ENCODE measurements at regions not wholly inside any gene's neighbourhood (a gene's known extent, or its start where the extent isn't known, plus 50 kb on each side); places are given as distances from the start of the nearest gene placed in this dataset.
"Not testable (repeated sequence)": the region's sequence is repeated elsewhere in the genome, so short reads cannot be mapped to it uniquely, and the experiment has no call there.

- H3K27ac Mint-ChIP-seq: no peak overlapping the region
- no peaks in the 10 kb centered on the region for H3K27me3 Mint-ChIP-seq
- H3K4me3 Mint-ChIP-seq: no peak overlapping the region
Observed at GRCh38 chr20:56769921-56770600, 141.0 kb downstream of the TFAP2C start.

GRCh38 chr20:56773749-56774148, 144.6 kb downstream of the TFAP2C start:
- Mint-ChIP-seq H3K9me3 (no peaks in the 10 kb centered on the region), H3K27me3 (no peaks in the 10 kb centered on the region), H3K27ac (no peak overlapping the region)

More at GRCh38 chr20:56769921-56770600, 141.0 kb downstream of the TFAP2C start:
- no peaks in the 10 kb centered on the region for H3K36me3 Mint-ChIP-seq (ENCODE audit: low read depth)
- DNase-seq (no peak), ATAC-seq (no peak)
- H3K9me3 Mint-ChIP-seq: no peaks in the 10 kb centered on the region
- no peaks in the 10 kb centered on the region for H3K4me1 Mint-ChIP-seq

GRCh38 chr20:56774873-56775272, 145.8 kb downstream of the TFAP2C start:
- ATAC-seq (no peak), DNase-seq (no peak)
- no peaks in the 10 kb centered on the region for H3K27me3 Mint-ChIP-seq
- H3K9me3 Mint-ChIP-seq: no peaks in the 10 kb centered on the region
- H3K36me3 Mint-ChIP-seq (ENCODE audit: low read depth): no peaks in the 10 kb centered on the region
- H3K27ac Mint-ChIP-seq: no peak overlapping the region
- no peaks in the 10 kb centered on the region for H3K4me1 Mint-ChIP-seq
- H3K4me3 Mint-ChIP-seq: no peak overlapping the region

More at GRCh38 chr20:56773749-56774148, 144.6 kb downstream of the TFAP2C start:
- H3K4me1 Mint-ChIP-seq: no peaks in the 10 kb centered on the region
- no peak overlapping the region for H3K4me3 Mint-ChIP-seq
- H3K36me3 Mint-ChIP-seq (ENCODE audit: low read depth): no peaks in the 10 kb centered on the region
- no peak for DNase-seq
- ATAC-seq: no peak

- DNase-seq: no peak
- no peak overlapping the region for H3K4me3 Mint-ChIP-seq
Observed at GRCh38 chr20:56776345-56776744, 147.2 kb downstream of the TFAP2C start.

GRCh38 chr20:56778765-56779195, 149.7 kb downstream of the TFAP2C start:
- H3K9me3 Mint-ChIP-seq: no peaks in the 10 kb centered on the region
- no peak overlapping the region for H3K4me3 Mint-ChIP-seq
- ATAC-seq: no peak
- no peaks in the 10 kb centered on the region for H3K36me3 Mint-ChIP-seq (ENCODE audit: low read depth)
- H3K27ac Mint-ChIP-seq: no peak overlapping the region
- H3K27me3 Mint-ChIP-seq: peaks cover 9% of the 10 kb centered on the region
- H3K4me1 Mint-ChIP-seq: no peaks in the 10 kb centered on the region
- DNase-seq: no peak

More at GRCh38 chr20:56776345-56776744, 147.2 kb downstream of the TFAP2C start:
- H3K9me3 Mint-ChIP-seq: no peaks in the 10 kb centered on the region
- no peaks in the 10 kb centered on the region for H3K36me3 Mint-ChIP-seq (ENCODE audit: low read depth)
- H3K4me1 Mint-ChIP-seq: no peaks in the 10 kb centered on the region
- no peak overlapping the region for H3K27ac Mint-ChIP-seq
- no peak for ATAC-seq
- H3K27me3 Mint-ChIP-seq: peaks cover 4% of the 10 kb centered on the region

- H3K36me3 Mint-ChIP-seq (ENCODE audit: low read depth): no peaks in the 10 kb centered on the region
- H3K9me3 Mint-ChIP-seq: no peaks in the 10 kb centered on the region
- H3K27me3 Mint-ChIP-seq: peaks cover 9% of the 10 kb centered on the region
- no peak overlapping the region for H3K4me3 Mint-ChIP-seq
- no peaks in the 10 kb centered on the region for H3K4me1 Mint-ChIP-seq
- no peak overlapping the region for H3K27ac Mint-ChIP-seq
- ATAC-seq: no peak
- no peak for DNase-seq
Observed at GRCh38 chr20:56779452-56780143, 150.5 kb downstream of the TFAP2C start.

GRCh38 chr20:56780266-56780665, 151.2 kb downstream of the TFAP2C start:
- Mint-ChIP-seq H3K9me3 (no peaks in the 10 kb centered on the region), H3K4me3 (no peak overlapping the region), H3K27me3 (peaks cover 11% of the 10 kb centered on the region), H3K4me1 (no peaks in the 10 kb centered on the region), H3K36me3 (ENCODE audit: low read depth) (no peaks in the 10 kb centered on the region), H3K27ac (no peak overlapping the region)
- DNase-seq (no peak), ATAC-seq (no peak)

- H3K36me3 Mint-ChIP-seq (ENCODE audit: low read depth): no peaks in the 10 kb centered on the region
- no peak overlapping the region for H3K27ac Mint-ChIP-seq
- DNase-seq: no peak
- H3K4me1 Mint-ChIP-seq: no peaks in the 10 kb centered on the region
- no peak overlapping the region for H3K4me3 Mint-ChIP-seq
- peaks cover 11% of the 10 kb centered on the region for H3K27me3 Mint-ChIP-seq
- H3K9me3 Mint-ChIP-seq: no peaks in the 10 kb centered on the region
- no peak for ATAC-seq
Observed at GRCh38 chr20:56781108-56781739, 152.1 kb downstream of the TFAP2C start.

GRCh38 chr20:56781987-56782560, 153.0 kb downstream of the TFAP2C start:
- ATAC-seq; H3K9me3 Mint-ChIP-seq; H3K4me1 Mint-ChIP-seq; DNase-seq; H3K36me3 Mint-ChIP-seq (ENCODE audit: low read depth); H3K4me3 Mint-ChIP-seq; H3K27ac Mint-ChIP-seq: not testable (repeated sequence)
- H3K27me3 Mint-ChIP-seq: peaks cover 11% of the 10 kb centered on the region

GRCh38 chr20:56782814-56783213, 153.7 kb downstream of the TFAP2C start:
- DNase-seq: not testable (repeated sequence)

GRCh38 chr20:56783826-56784225, 154.7 kb downstream of the TFAP2C start:
- no peaks in the 10 kb centered on the region for H3K36me3 Mint-ChIP-seq (ENCODE audit: low read depth)
- no peak for DNase-seq

More at GRCh38 chr20:56782814-56783213, 153.7 kb downstream of the TFAP2C start:
- H3K4me3 Mint-ChIP-seq; ATAC-seq; H3K27ac Mint-ChIP-seq; H3K4me1 Mint-ChIP-seq; H3K9me3 Mint-ChIP-seq; H3K36me3 Mint-ChIP-seq (ENCODE audit: low read depth): not testable (repeated sequence)
- peaks cover 11% of the 10 kb centered on the region for H3K27me3 Mint-ChIP-seq

GRCh38 chr20:56786503-56786902, 157.4 kb downstream of the TFAP2C start:
- H3K27ac Mint-ChIP-seq: no peak overlapping the region
- H3K4me3 Mint-ChIP-seq: no peak overlapping the region
- ATAC-seq (no peak), DNase-seq (no peak)
- H3K4me1 Mint-ChIP-seq: no peaks in the 10 kb centered on the region
- H3K9me3 Mint-ChIP-seq: no peaks in the 10 kb centered on the region
- peaks cover 6% of the 10 kb centered on the region for H3K27me3 Mint-ChIP-seq
- no peaks in the 10 kb centered on the region for H3K36me3 Mint-ChIP-seq (ENCODE audit: low read depth)

More at GRCh38 chr20:56783826-56784225, 154.7 kb downstream of the TFAP2C start:
- no peak overlapping the region for H3K4me3 Mint-ChIP-seq
- no peak overlapping the region for H3K27ac Mint-ChIP-seq
- H3K27me3 Mint-ChIP-seq: peaks cover 11% of the 10 kb centered on the region
- no peak for ATAC-seq
- no peaks in the 10 kb centered on the region for H3K9me3 Mint-ChIP-seq
- H3K4me1 Mint-ChIP-seq: no peaks in the 10 kb centered on the region

- H3K27ac Mint-ChIP-seq: no peak overlapping the region
- H3K9me3 Mint-ChIP-seq: no peaks in the 10 kb centered on the region
- peaks cover 6% of the 10 kb centered on the region for H3K27me3 Mint-ChIP-seq
- no peak for DNase-seq
- no peaks in the 10 kb centered on the region for H3K4me1 Mint-ChIP-seq
- no peaks in the 10 kb centered on the region for H3K36me3 Mint-ChIP-seq (ENCODE audit: low read depth)
- no peak overlapping the region for H3K4me3 Mint-ChIP-seq
- no peak for ATAC-seq
Observed at GRCh38 chr20:56788041-56788670, 159.1 kb downstream of the TFAP2C start.

Measured in activated naive CD8-positive, alpha-beta T cell treated with anti-CD3 and anti-CD28 coated beads, Interleukin-2, amount 50 U/mL, for 24 hours (primary cell).